Neural progenitor cell (in vitro differentiated cells): ENCODE measurements at regions not wholly inside any gene's neighbourhood (a gene's known extent, or its start where the extent isn't known, plus 50 kb on each side); places are given as distances from the start of the nearest gene placed in this dataset.

Experiments
- EZH2phosphoT487 ChIP-seq: fragments of 200-600 bp; sonication (generic); IDR thresholded peaks from 2 replicates; pipeline ENCODE4 v1.6.1; 2017; ENCODE audit warnings: antibody characterized with exemption
- TF ChIP-seq, protein P1 (sequence below): fragments of 200-600 bp; sonication (generic); IDR thresholded peaks from 2 replicates; pipeline ENCODE4 v1.5.1; 2017; ENCODE audit warnings: antibody characterized with exemption, mild to moderate bottlenecking

GRCh38 chr4:26086621-26087441 lies 172.8 kb downstream of the SMIM20 start:
- TF ChIP-seq EZH2phosphoT487 = no peak
- TF ChIP-seq, protein P1, sequence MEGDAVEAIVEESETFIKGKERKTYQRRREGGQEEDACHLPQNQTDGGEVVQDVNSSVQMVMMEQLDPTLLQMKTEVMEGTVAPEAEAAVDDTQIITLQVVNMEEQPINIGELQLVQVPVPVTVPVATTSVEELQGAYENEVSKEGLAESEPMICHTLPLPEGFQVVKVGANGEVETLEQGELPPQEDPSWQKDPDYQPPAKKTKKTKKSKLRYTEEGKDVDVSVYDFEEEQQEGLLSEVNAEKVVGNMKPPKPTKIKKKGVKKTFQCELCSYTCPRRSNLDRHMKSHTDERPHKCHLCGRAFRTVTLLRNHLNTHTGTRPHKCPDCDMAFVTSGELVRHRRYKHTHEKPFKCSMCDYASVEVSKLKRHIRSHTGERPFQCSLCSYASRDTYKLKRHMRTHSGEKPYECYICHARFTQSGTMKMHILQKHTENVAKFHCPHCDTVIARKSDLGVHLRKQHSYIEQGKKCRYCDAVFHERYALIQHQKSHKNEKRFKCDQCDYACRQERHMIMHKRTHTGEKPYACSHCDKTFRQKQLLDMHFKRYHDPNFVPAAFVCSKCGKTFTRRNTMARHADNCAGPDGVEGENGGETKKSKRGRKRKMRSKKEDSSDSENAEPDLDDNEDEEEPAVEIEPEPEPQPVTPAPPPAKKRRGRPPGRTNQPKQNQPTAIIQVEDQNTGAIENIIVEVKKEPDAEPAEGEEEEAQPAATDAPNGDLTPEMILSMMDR = no peak
